Activated CD8-positive, alpha-beta memory T cell treated with anti-CD3 and anti-CD28 coated beads for 36 hours (primary cell): ENCODE measurements at regions not wholly inside any gene's neighbourhood (a gene's known extent, or its start where the extent isn't known, plus 50 kb on each side); places are given as distances from the start of the nearest gene placed in this dataset.
"Not testable (repeated sequence)": the region's sequence is repeated elsewhere in the genome, so short reads cannot be mapped to it uniquely, and the experiment has no call there.

Source experiments
- CTCF ChIA-PET: fragments of 350-600 bp; sonication (Branson Sonifier 250); formaldehyde crosslinking; loops from one replicate; lab custom pipeline; 2021; ENCODE audit warnings: antibody characterized with exemption; lab: Charles Lee
- POLR2A ChIA-PET: fragments of 350-600 bp; sonication (Branson Sonifier 250); formaldehyde crosslinking; loops from one replicate; lab custom pipeline; 2021; ENCODE audit warnings: antibody characterized with exemption; lab: Charles Lee

- POLR2A ChIA-PET = no interaction called here
- CTCF ChIA-PET = no interaction called here
Measured at GRCh38 chr6:25122622-25123237, 156.4 kb upstream of the CARMIL1 start.

- ChIA-PET POLR2A (no interaction called here), CTCF (no interaction called here)
Measured at GRCh38 chr6:25124216-25124715, 154.9 kb upstream of the CARMIL1 start.

GRCh38 chr6:25125736-25126135 is 153.4 kb upstream of the CARMIL1 start:
- POLR2A ChIA-PET = no interaction called here
- CTCF ChIA-PET = no interaction called here

DNA sequence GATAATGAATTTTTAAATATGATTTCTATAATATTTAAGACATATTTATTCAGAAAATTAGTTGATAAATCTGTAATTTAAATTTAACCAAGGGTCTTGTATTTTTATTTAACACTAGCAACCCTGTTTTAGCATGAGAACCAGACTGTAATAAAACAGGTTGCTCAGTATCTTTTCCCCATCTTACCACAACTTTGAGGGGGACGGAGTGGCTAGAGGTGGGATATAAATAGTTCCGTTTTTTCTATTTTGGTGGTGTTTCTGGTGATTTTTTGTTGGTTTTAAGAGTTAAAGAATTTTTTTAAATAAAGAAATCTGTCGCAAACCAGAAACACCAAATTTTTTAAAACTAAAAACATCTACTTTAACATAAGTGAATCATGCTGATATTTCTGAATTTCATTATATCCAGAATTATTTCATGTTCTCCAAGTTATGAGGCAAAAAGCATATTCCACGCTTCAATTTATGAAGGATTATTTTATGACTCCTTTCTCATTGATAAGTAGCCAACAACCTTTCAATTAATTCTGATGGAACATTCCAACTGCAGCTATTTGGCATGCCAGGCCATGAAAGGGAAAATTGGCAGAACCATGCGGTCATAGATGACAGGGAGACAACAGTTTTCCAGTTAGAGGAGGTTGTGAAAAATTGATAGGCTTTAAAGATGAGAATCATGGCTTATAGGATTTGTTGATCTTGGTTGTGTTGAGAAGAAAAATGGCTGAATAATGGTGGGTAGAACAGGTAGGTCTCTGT is 151.9 kb upstream of the CARMIL1 start:
- POLR2A ChIA-PET = interaction anchor here (0.7 to 0.9 kb wide), 3 partner anchors 26 to 112 kb away, joined by 3 to 11 read pairs (median 4); no protein-coding TSS in a partner anchor
- CTCF ChIA-PET = no interaction called here

DNA sequence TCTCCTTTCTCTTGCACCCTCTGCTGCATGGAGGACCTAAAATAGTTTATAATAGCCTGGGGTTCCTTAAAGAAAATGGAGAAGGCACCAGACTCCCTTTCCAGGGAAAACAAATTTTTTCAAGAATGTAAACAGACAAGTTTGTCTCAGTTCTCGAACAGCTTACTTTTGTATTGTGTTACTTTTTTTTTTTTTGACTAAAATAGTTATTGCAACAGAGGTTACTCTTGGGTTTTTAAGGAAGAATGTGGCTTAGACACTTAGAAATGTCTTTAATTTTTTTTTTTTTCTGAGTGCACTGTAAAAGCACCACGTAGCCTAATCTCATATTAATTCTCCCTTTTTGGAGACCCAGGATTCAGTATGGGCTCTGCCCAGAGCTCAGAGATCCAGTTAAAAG is 148.7 kb upstream of the CARMIL1 start:
- POLR2A ChIA-PET = no interaction called here
- CTCF ChIA-PET = interaction anchor here (0.7 to 1.4 kb wide), 2 partner anchors 11 to 140 kb away, joined by 3 read pairs; no protein-coding TSS in a partner anchor

- CTCF ChIA-PET = no interaction called here
- POLR2A ChIA-PET = no interaction called here
Measured at GRCh38 chr6:25132934-25133333, 146.2 kb upstream of the CARMIL1 start.

DNA sequence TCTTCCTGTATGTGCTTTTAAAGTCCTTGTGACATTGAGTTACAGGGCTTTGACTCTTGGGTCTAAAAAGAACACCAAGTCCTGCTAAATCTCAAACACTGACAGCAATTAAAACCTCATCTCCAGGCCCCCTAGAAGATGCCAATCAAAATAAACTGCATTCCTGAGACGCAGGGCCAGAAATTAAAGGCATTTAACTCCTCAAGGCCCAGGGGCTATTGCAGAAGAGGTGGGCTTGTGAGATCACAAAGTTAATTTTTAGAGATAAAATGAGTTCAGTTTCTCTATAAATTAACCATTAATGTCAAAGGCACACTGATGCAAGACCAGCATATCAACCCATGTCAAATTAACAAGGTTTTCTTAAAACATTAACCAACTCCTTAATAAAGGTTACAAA is 145.6 kb upstream of the CARMIL1 start:
- ChIA-PET POLR2A (no interaction called here), CTCF (no interaction called here)

GRCh38 chr6:25136854-25137253 is 142.3 kb upstream of the CARMIL1 start:
- ChIA-PET CTCF (no interaction called here), POLR2A (no interaction called here)

DNA sequence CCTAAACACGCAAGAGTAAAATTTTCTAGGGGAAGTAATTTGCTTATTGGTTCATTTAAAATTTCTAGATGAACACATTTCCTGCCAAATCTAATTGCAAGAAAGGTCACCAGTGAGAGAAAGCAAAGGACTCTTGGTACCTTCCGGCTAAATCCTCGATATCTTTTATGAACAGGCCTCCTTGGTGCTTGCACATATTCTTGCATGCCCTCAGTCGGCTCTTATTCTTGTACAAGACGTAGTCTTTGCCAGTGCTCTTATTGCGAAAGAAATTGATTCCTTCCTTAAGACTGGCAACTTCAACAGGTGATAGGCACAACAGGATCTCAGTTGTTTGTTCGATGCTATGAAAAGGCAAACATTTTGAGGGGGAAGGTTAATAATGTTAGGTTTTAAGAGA is 141.7 kb upstream of the CARMIL1 start:
- POLR2A ChIA-PET = interaction anchor here (0.6 to 1.9 kb wide), 7 partner anchors 9 to 1384 kb away, joined by 3 to 7 read pairs (median 3); no protein-coding TSS in a partner anchor
- CTCF ChIA-PET = no interaction called here

DNA sequence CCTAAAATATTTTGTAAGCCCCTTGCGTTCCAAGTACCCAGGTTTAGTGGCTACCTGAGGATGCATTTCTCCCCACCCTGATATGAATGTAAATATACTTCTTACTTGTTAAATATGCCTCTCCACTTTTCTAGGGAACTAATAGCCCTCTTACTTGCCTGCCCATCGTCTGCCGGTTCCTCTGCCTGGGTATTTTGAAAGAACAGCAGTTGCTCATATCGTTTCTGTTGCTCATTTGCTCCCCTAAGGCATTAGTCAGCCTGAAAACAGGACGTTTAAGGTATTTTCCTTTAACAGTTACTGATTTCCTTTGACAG is 141.3 kb upstream of the CARMIL1 start:
- ChIA-PET CTCF (no interaction called here), POLR2A (interaction anchor here (0.6 to 1.9 kb wide), 8 partner anchors 8 to 1384 kb away, joined by 3 to 7 read pairs (median 4); no protein-coding TSS in a partner anchor)

GRCh38 chr6:25138233-25138933 is 140.8 kb upstream of the CARMIL1 start:
- ChIA-PET POLR2A (interaction anchor here (0.5 to 1.9 kb wide), 9 partner anchors 8 to 1383 kb away, joined by 3 to 7 read pairs (median 3); no protein-coding TSS in a partner anchor), CTCF (interaction anchor here (1.1 kb wide), 1 partner anchor 854 kb away, joined by 3 read pairs; no protein-coding TSS in a partner anchor)

GRCh38 chr6:25138934-25139415 is 140.2 kb upstream of the CARMIL1 start:
- ChIA-PET CTCF (interaction anchor here (0.9 to 1.1 kb wide), 2 partner anchors 54 to 854 kb away, joined by 3 read pairs; no protein-coding TSS in a partner anchor), POLR2A (interaction anchor here (0.5 to 1.9 kb wide), 5 partner anchors 8 to 230 kb away, joined by 3 to 7 read pairs (median 4); no protein-coding TSS in a partner anchor)

DNA sequence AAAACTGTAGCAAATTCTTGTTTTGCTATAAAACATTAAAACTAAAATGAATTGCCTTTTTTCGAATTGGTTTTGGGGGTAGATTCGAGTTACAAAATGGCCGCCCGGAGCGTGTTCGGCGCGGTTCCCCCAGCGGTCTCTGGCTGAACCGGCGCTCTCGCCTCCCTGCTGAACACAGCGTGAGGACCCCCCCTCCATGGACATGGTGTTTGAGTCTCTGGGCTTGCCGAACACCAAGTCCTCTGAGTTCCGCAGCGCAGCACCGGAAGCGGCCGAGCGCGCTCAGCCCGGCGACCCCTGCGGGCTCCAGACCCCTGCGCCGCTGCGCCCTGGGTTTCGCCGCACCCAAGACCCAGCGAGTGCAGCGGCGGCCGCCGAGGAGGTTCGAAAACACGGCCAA is 139.6 kb upstream of the CARMIL1 start:
- POLR2A ChIA-PET = not testable (repeated sequence)
- CTCF ChIA-PET = interaction anchor here (0.8 to 0.9 kb wide), 2 partner anchors 12 to 53 kb away, joined by 3 read pairs; no protein-coding TSS in a partner anchor

DNA sequence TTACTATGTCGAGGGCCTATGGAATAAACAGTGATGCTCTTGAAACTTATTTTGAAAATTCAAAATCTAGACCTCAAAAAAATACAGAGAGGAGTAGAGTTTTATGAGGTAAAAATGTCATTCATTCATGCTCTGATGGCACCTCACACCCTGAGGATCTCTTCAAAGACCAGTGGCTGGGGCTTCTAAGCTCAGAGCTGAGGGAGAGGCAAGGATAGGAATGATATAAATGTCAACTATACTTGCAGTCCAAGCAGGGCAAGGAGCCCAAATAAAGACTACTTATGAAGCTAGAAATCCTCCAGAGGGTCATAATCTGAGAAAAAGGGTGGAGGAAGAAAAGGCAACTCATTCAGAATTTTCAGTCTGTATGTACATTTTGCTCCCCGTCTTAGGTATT is 136.7 kb upstream of the CARMIL1 start:
- ChIA-PET CTCF (interaction anchor here (0.6 kb wide), 1 partner anchor 292 kb away, joined by 7 read pairs; no protein-coding TSS in a partner anchor), POLR2A (no interaction called here)

DNA sequence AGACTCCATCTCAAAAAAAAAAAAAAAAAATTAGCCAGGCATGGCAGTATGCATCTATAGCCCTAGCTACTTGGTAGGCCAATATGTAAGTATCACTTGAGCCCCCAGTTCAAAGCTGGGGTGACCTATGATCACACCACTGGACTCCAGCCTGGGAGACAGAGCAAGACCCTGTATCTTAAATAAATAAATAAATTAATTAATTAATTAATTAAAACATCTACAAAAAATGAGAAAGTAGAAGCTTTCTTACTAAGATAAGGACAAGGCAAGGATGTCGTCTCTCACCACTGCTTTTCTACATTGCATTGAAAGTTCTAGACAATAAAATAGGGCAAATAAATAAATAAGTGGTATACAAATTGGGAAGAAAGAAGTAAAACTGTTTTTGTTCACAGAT is 134.3 kb upstream of the CARMIL1 start:
- CTCF ChIA-PET = no interaction called here
- POLR2A ChIA-PET = no interaction called here

GRCh38 chr6:25147223-25147622 is 132.0 kb upstream of the CARMIL1 start:
- ChIA-PET CTCF (no interaction called here), POLR2A (interaction anchor here (1.0 kb wide), 1 partner anchor 9 kb away, joined by 5 read pairs; no protein-coding TSS in a partner anchor)

DNA sequence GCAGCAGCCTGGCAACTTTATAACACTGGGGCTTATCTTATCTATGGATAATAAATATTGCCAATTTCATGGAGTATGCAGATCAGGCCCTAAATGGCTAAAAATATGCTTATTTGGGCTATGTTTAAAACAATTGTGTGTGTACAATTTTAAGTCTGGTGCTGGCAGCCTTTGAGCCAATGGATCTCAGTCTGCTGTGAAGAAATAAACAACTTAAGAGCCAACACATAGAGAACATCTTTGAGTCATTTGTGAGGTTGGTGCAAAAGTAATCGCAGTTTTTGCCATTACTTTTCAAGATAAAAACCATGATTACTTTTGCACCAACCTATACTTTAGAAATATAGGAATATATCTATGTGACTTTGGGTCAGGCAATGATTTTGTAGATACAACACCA is 129.1 kb upstream of the CARMIL1 start:
- CTCF ChIA-PET = interaction anchor here (0.8 kb wide), 1 partner anchor 24 kb away, joined by 4 read pairs; no protein-coding TSS in a partner anchor
- POLR2A ChIA-PET = no interaction called here

GRCh38 chr6:25150863-25151262 is 128.3 kb upstream of the CARMIL1 start:
- CTCF ChIA-PET = interaction anchor here (0.6 kb wide), 1 partner anchor 11 kb away, joined by 3 read pairs; no protein-coding TSS in a partner anchor
- POLR2A ChIA-PET = no interaction called here

- CTCF ChIA-PET = interaction anchor here (0.6 kb wide), 1 partner anchor 126 kb away, joined by 3 read pairs; the partner anchor contains the start of gene CARMIL1
- POLR2A ChIA-PET = no interaction called here
Measured at GRCh38 chr6:25153079-25153478, 126.1 kb upstream of the CARMIL1 start.
